ENCODE measurements at regions not wholly inside any gene's neighbourhood (a gene's known extent, or its start where the extent isn't known, plus 50 kb on each side); places are given as distances from the start of the nearest gene placed in this dataset.

DNA sequence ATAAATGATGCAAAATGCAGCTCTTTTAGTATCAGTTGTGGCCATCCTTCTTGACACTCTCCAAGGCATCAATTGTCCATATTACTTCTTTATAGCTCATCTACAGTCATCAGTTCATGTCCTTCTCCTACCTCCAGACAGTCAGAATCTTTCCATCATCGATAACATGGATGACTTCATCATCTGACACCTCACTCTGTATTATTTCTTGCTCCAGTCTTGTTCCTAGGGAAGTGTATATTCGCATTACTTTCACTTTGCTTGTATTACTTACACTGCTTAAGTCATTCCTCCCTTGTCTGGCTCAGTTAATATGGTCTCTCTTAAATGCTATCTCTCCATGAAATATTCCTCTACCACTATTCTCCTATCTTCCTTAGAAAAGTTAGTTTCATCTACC, 999.1 kb upstream of the SLC10A2 start:
- in situ Hi-C loops (cut with MboI; ENCODE audit: low sequenced_read_pairs) (no loop called here), intact Hi-C loops (cut with micrococcal nuclease) (no loop called here), dilution Hi-C loops (cut with HindIII; ENCODE audit: low sequenced_read_pairs, unreplicated experiment) (no loop called here)
- Histone ChIP-seq H2BK15ac (ENCODE audit: low read depth, low read length) (no peak overlapping the region), H3K56ac (ENCODE audit: extremely low read depth, insufficient read depth, low read length) (no peak overlapping the region), H4K8ac (ENCODE audit: low read depth in 2 of 2, low read length in 2 of 2) (no peak overlapping the region), H3K4me1 (ENCODE audit: control insufficient read depth, insufficient read depth, low read length) (no peaks in the 10 kb centered on the region), H2AK5ac (ENCODE audit: low read depth, low read length) (no peak overlapping the region), H3K14ac (replicated peaks; ENCODE audit: low read depth, low read length) (no peak overlapping the region), H2AFZ (replicated peaks; ENCODE audit: low read length, poor library complexity) (no peak overlapping the region), H3K23ac (ENCODE audit: low read depth, low read length) (no peak overlapping the region), H2BK120ac (ENCODE audit: low read depth, low read length) (no peak overlapping the region), H2BK5ac (ENCODE audit: low read depth, low read length, poor library complexity, severe bottlenecking) (no peak overlapping the region), H3K4me2 (ENCODE audit: low read depth, low read length) (no peak overlapping the region), H3K36me3 (ENCODE audit: control insufficient read depth, insufficient read depth, low read length) (no peaks in the 10 kb centered on the region), H3K4ac (ENCODE audit: low read depth, low read length) (no peak overlapping the region), H2BK20ac (ENCODE audit: low read depth, low read length) (no peak overlapping the region), H3K79me1 (ENCODE audit: low read depth in 1 of 2, low read length in 2 of 2) (no peaks in the 10 kb centered on the region), H3K27me3 (ENCODE audit: control insufficient read depth, insufficient read depth, low read length) (no peaks in the 10 kb centered on the region), H3K9ac (ENCODE audit: low read depth, low read length) (no peak overlapping the region), H4K20me1 (ENCODE audit: insufficient read depth, low read length) (no peaks in the 10 kb centered on the region), H4K91ac (ENCODE audit: insufficient read depth, low read depth, low read length) (no peak overlapping the region), H3K9me3 (ENCODE audit: control insufficient read depth, insufficient read depth, low read length) (0 out of 2 replicates have a peak, but pooled peaks cover 2% of the 10 kb centered on the region), H3K27ac (ENCODE audit: insufficient read depth, low read length) (no peak overlapping the region), H3K18ac (ENCODE audit: low read depth, low read length) (no peak overlapping the region), H3K9me1 (ENCODE audit: insufficient read depth, low read length) (no peaks in the 10 kb centered on the region), H4K5ac (ENCODE audit: low read depth, low read length) (no peak overlapping the region), H3K4me3 (ENCODE audit: insufficient read depth, low read depth, low read length) (no peak overlapping the region), H2AK9ac (replicated peaks; ENCODE audit: low read depth, low read length, poor library complexity) (no peak overlapping the region)
- ChIA-PET POLR2A (ENCODE audit: unreplicated experiment) (no interaction called here), CTCF (no interaction called here)
- ATAC-seq (ENCODE audit: low read depth): no peak
- DNase-seq: no peak
- TF ChIP-seq MAZ (IDR thresholded peaks at IDR 0.05; ENCODE audit: borderline replicate concordance, low read depth, low read length): no peak
- no peak for TF ChIP-seq NFE2L2 (IDR thresholded peaks at IDR 0.05; ENCODE audit: low read depth, low read length)
- TF ChIP-seq RCOR1 (IDR thresholded peaks at IDR 0.05; ENCODE audit: insufficient replicate concordance, low read length): no peak
- TF ChIP-seq, protein P1, sequence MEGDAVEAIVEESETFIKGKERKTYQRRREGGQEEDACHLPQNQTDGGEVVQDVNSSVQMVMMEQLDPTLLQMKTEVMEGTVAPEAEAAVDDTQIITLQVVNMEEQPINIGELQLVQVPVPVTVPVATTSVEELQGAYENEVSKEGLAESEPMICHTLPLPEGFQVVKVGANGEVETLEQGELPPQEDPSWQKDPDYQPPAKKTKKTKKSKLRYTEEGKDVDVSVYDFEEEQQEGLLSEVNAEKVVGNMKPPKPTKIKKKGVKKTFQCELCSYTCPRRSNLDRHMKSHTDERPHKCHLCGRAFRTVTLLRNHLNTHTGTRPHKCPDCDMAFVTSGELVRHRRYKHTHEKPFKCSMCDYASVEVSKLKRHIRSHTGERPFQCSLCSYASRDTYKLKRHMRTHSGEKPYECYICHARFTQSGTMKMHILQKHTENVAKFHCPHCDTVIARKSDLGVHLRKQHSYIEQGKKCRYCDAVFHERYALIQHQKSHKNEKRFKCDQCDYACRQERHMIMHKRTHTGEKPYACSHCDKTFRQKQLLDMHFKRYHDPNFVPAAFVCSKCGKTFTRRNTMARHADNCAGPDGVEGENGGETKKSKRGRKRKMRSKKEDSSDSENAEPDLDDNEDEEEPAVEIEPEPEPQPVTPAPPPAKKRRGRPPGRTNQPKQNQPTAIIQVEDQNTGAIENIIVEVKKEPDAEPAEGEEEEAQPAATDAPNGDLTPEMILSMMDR (conservative IDR thresholded peaks at IDR 0.05; ENCODE audit: low read depth, low read length): no peak
- TF ChIP-seq FOS (IDR thresholded peaks at IDR 0.05; ENCODE audit: low read depth, low read length): no peak
- WGBS, 2 experiments (ENCODE audit: extremely low coverage in 2 of 2, insufficient read length in 1 of 2): 40% methylated on average over 1 of the region's 2 CpGs; no CpG with 5 or more reads in 1 of the 2 experiments
- no TSS peak for BruUV-seq (replicated peaks)

Measured in IMR-90 (cell line).